Loucy (cell line): ENCODE measurements at regions not wholly inside any gene's neighbourhood (a gene's known extent, or its start where the extent isn't known, plus 50 kb on each side); places are given as distances from the start of the nearest gene placed in this dataset.

ENCODE experiments used
- H2AFZ ChIP-seq: fragments of 200-600 bp; sonication (generic); 2 replicates; pipeline ENCODE4 v1.6.0; 2016; ENCODE audit warnings: antibody characterized with exemption, mild to moderate bottlenecking, low read length, moderate library complexity
- H3F3A ChIP-seq: fragments of 200-600 bp; 2 replicates; pipeline ENCODE4 v1.6.0; 2016; ENCODE audit warnings: antibody characterized with exemption, low read depth, mild to moderate bottlenecking
- H3K27me3 ChIP-seq: fragments of 200-600 bp; sonication (generic); 2 replicates; pipeline ENCODE4 v1.6.1; 2014; ENCODE audit warnings: low read length, mild to moderate bottlenecking; ENCODE audit not compliant: insufficient read depth, poor library complexity, severe bottlenecking
- H3K36me3 ChIP-seq: fragments of 200-600 bp; sonication (generic); 2 replicates; pipeline ENCODE4 v1.6.1; 2016; ENCODE audit warnings: low read length; ENCODE audit not compliant: insufficient read depth
- H3K4me1 ChIP-seq: fragments of 200-600 bp; sonication (generic); 2 replicates; pipeline ENCODE4 v1.5.1; 2014; ENCODE audit warnings: low read length, mild to moderate bottlenecking; ENCODE audit not compliant: insufficient read depth, poor library complexity, severe bottlenecking
- H3K4me2 ChIP-seq: fragments of 200-600 bp; sonication (generic); 2 replicates; pipeline ENCODE4 v1.6.0; 2014; ENCODE audit warnings: antibody characterized with exemption, low read length, low read depth, mild to moderate bottlenecking; ENCODE audit not compliant: poor library complexity, severe bottlenecking
- H3K4me3 ChIP-seq: fragments of 200-600 bp; sonication (generic); 2 replicates; pipeline ENCODE4 v1.5.1; 2014; ENCODE audit warnings: low read length, mild to moderate bottlenecking, mixed read lengths; ENCODE audit not compliant: poor library complexity, severe bottlenecking
- H3K79me2 ChIP-seq: fragments of 200-600 bp; sonication (generic); 2 replicates; pipeline ENCODE4 v1.6.1; 2014; ENCODE audit warnings: low read length; ENCODE audit not compliant: insufficient read depth
- H3K9ac ChIP-seq: fragments of 200-600 bp; sonication (generic); 2 replicates; pipeline ENCODE4 v1.6.0; 2014; ENCODE audit warnings: mild to moderate bottlenecking, low read depth, low read length, moderate library complexity; ENCODE audit not compliant: poor library complexity, severe bottlenecking
- H3K9me2 ChIP-seq: fragments of 200-600 bp; sonication (generic); replicated peaks from 2 replicates; pipeline ENCODE4 v1.6.1; 2016; ENCODE audit warnings: low read depth, low read length, mixed read lengths
- H3K9me3 ChIP-seq: fragments of 200-600 bp; sonication (generic); 2 replicates; pipeline ENCODE4 v1.6.1; 2014; ENCODE audit warnings: mild to moderate bottlenecking, antibody characterized with exemption, low read length, low read depth; ENCODE audit not compliant: insufficient read depth
- H4K20me1 ChIP-seq: fragments of 200-600 bp; sonication (generic); 2 replicates; pipeline ENCODE4 v1.6.0; 2014; ENCODE audit warnings: antibody characterized with exemption, low read length, mild to moderate bottlenecking; ENCODE audit not compliant: insufficient read depth, poor library complexity, severe bottlenecking
- EZH2phosphoT487 ChIP-seq: fragments of 200-600 bp; IDR thresholded peaks from 2 replicates; pipeline ENCODE4 v1.6.1; 2018; ENCODE audit warnings: antibody characterized with exemption, mild to moderate bottlenecking, moderate library complexity, borderline replicate concordance
- TF ChIP-seq, protein P1 (sequence below): fragments of 200-600 bp; sonication (generic); conservative IDR thresholded peaks from 2 replicates; pipeline ENCODE4 v1.5.1; 2014; ENCODE audit warnings: mild to moderate bottlenecking, antibody characterized with exemption, low read length

- TF ChIP-seq EZH2phosphoT487 = no peak
- TF ChIP-seq, protein P1, sequence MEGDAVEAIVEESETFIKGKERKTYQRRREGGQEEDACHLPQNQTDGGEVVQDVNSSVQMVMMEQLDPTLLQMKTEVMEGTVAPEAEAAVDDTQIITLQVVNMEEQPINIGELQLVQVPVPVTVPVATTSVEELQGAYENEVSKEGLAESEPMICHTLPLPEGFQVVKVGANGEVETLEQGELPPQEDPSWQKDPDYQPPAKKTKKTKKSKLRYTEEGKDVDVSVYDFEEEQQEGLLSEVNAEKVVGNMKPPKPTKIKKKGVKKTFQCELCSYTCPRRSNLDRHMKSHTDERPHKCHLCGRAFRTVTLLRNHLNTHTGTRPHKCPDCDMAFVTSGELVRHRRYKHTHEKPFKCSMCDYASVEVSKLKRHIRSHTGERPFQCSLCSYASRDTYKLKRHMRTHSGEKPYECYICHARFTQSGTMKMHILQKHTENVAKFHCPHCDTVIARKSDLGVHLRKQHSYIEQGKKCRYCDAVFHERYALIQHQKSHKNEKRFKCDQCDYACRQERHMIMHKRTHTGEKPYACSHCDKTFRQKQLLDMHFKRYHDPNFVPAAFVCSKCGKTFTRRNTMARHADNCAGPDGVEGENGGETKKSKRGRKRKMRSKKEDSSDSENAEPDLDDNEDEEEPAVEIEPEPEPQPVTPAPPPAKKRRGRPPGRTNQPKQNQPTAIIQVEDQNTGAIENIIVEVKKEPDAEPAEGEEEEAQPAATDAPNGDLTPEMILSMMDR = no peak
- no peaks in the 10 kb centered on the region for H3K36me3 ChIP-seq
- H3K27me3 ChIP-seq = no peaks in the 10 kb centered on the region
- no peaks in the 10 kb centered on the region for H3K4me1 ChIP-seq
- H3K79me2 ChIP-seq = no peaks in the 10 kb centered on the region
- H3K4me2 ChIP-seq = no peak overlapping the region
- no peaks in the 10 kb centered on the region for H3K9me3 ChIP-seq
- no peaks in the 10 kb centered on the region for H4K20me1 ChIP-seq
- no peak overlapping the region for H2AFZ ChIP-seq
- no peaks in the 10 kb centered on the region for H3F3A ChIP-seq
- no peak overlapping the region for H3K9ac ChIP-seq
- no peak overlapping the region for H3K4me3 ChIP-seq
- no peaks in the 10 kb centered on the region for H3K9me2 ChIP-seq
Observed at GRCh38 chrX:101986586-101986985, 54.8 kb upstream of the ZMAT1 start.
